IMR-90 (cell line): ENCODE measurements at regions not wholly inside any gene's neighbourhood (a gene's known extent, or its start where the extent isn't known, plus 50 kb on each side); places are given as distances from the start of the nearest gene placed in this dataset.

ENCODE experiments used
- ATAC-seq: fragments of 200-7000 bp; cut with Tn5 transposase; 2 replicates; pipeline ENCODE4 v1.9.1; 2020; ENCODE audit warnings: low read depth, mild to moderate bottlenecking, moderate library complexity
- BruUV-seq: library from RNA; stranded (reverse); fragments of 400-500 nt; replicated peaks from 2 replicates; lab custom pipeline; 2021; lab: Mats Ljungman, UMichigan
- CTCF ChIA-PET: fragments of 300-600 bp; formaldehyde crosslinking; extraction: SDS; loops from one replicate; lab custom pipeline; 2021; ENCODE audit warnings: antibody characterized with exemption; lab: Yijun Ruan, JAX
- POLR2A ChIA-PET: fragments of 300-600 bp; sonication (Branson Sonifier 250); formaldehyde crosslinking; loops from one replicate; lab custom pipeline; 2022; ENCODE audit warnings: antibody characterized with exemption; ENCODE audit not compliant: unreplicated experiment; lab: Charles Lee
- DNase-seq: peaks from one replicate; pipeline ENCODE4 v3.0.0; 2013
- H2AFZ ChIP-seq: replicated peaks from 2 replicates; pipeline ENCODE3; 2013; ENCODE audit warnings: low read length, mild to moderate bottlenecking; ENCODE audit not compliant: poor library complexity
- H2AK5ac ChIP-seq: 2 replicates; pipeline ENCODE4 v1.6.1; 2013; ENCODE audit warnings: low read depth, low read length, inconsistent platforms
- H2AK9ac ChIP-seq: replicated peaks from 2 replicates; pipeline ENCODE3; 2013; ENCODE audit warnings: mild to moderate bottlenecking, low read depth, low read length, moderate library complexity; ENCODE audit not compliant: poor library complexity
- H2BK120ac ChIP-seq: 2 replicates; pipeline ENCODE4 v1.6.1; 2013; ENCODE audit warnings: low read depth, low read length, inconsistent platforms
- H2BK15ac ChIP-seq: 3 replicates; pipeline ENCODE4 v1.6.1; 2013; ENCODE audit warnings: low read depth, low read length, inconsistent platforms
- H2BK20ac ChIP-seq: 2 replicates; pipeline ENCODE4 v1.6.1; 2013; ENCODE audit warnings: low read depth, mild to moderate bottlenecking, inconsistent platforms, low read length, moderate library complexity
- H2BK5ac ChIP-seq: 2 replicates; pipeline ENCODE4 v1.6.1; 2013; ENCODE audit warnings: mild to moderate bottlenecking, low read depth, low read length, inconsistent platforms; ENCODE audit not compliant: poor library complexity, severe bottlenecking
- H3K14ac ChIP-seq: replicated peaks from 2 replicates; pipeline ENCODE4 v1.6.1; 2013; ENCODE audit warnings: low read depth, low read length, inconsistent platforms
- H3K18ac ChIP-seq: 2 replicates; pipeline ENCODE4 v1.6.1; 2013; ENCODE audit warnings: low read depth, low read length, control low read depth
- H3K23ac ChIP-seq: 2 replicates; pipeline ENCODE4 v1.6.1; 2013; ENCODE audit warnings: low read depth, low read length, inconsistent platforms
- H3K27ac ChIP-seq: 2 replicates; pipeline ENCODE4 v1.5.1; 2013; ENCODE audit warnings: mild to moderate bottlenecking, control low read depth, low read length; ENCODE audit not compliant: insufficient read depth
- H3K27me3 ChIP-seq: 2 replicates; pipeline ENCODE4 v1.6.1; 2013; ENCODE audit warnings: low read length; ENCODE audit not compliant: control insufficient read depth, insufficient read depth
- H3K36me3 ChIP-seq: 2 replicates; pipeline ENCODE4 v1.6.1; 2013; ENCODE audit warnings: low read length, mixed read lengths; ENCODE audit not compliant: control insufficient read depth, insufficient read depth
- H3K4ac ChIP-seq: 2 replicates; pipeline ENCODE4 v1.6.1; 2013; ENCODE audit warnings: low read depth, low read length, inconsistent platforms
- H3K4me1 ChIP-seq: 2 replicates; pipeline ENCODE4 v1.6.1; 2013; ENCODE audit warnings: low read length, mixed read lengths; ENCODE audit not compliant: control insufficient read depth, insufficient read depth
- H3K4me2 ChIP-seq: 2 replicates; pipeline ENCODE4 v1.6.1; 2013; ENCODE audit warnings: low read depth, mild to moderate bottlenecking, control low read depth, low read length, moderate library complexity
- H3K4me3 ChIP-seq: 2 replicates; pipeline ENCODE4 v1.5.1; 2013; ENCODE audit warnings: low read depth, mild to moderate bottlenecking, control low read depth, low read length, moderate library complexity; ENCODE audit not compliant: insufficient read depth
- H3K56ac ChIP-seq: 2 replicates; pipeline ENCODE4 v1.6.1; 2013; ENCODE audit warnings: low read length, inconsistent platforms; ENCODE audit not compliant: insufficient read depth; ENCODE audit errors: extremely low read depth
- H3K79me1 ChIP-seq, 2 experiments: 2 replicates each; pipeline ENCODE4 v1.6.1; 2013; ENCODE audit warnings: low read length in 2 of 2, inconsistent platforms in 1 of 2, low read depth in 1 of 2
- H3K9ac ChIP-seq: 2 replicates; pipeline ENCODE4 v1.6.1; 2013; ENCODE audit warnings: low read depth, low read length, control low read depth
- H3K9me1 ChIP-seq: 2 replicates; pipeline ENCODE4 v1.6.1; 2013; ENCODE audit warnings: low read length, inconsistent platforms; ENCODE audit not compliant: insufficient read depth
- H3K9me3 ChIP-seq: 2 replicates; pipeline ENCODE4 v1.6.1; 2013; ENCODE audit warnings: low read length; ENCODE audit not compliant: control insufficient read depth, insufficient read depth
- H4K20me1 ChIP-seq: 2 replicates; pipeline ENCODE4 v1.6.1; 2013; ENCODE audit warnings: low read length, inconsistent platforms; ENCODE audit not compliant: insufficient read depth
- H4K5ac ChIP-seq: 2 replicates; pipeline ENCODE4 v1.6.1; 2013; ENCODE audit warnings: mild to moderate bottlenecking, low read depth, low read length, control low read depth
- H4K8ac ChIP-seq, 2 experiments: 2 replicates each; pipeline ENCODE4 v1.6.1; 2013; ENCODE audit warnings: low read depth in 2 of 2, low read length in 2 of 2, control low read depth in 1 of 2, inconsistent platforms in 1 of 2
- H4K91ac ChIP-seq: 2 replicates; pipeline ENCODE4 v1.6.1; 2013; ENCODE audit warnings: low read depth, low read length, inconsistent platforms; ENCODE audit not compliant: insufficient read depth
- BHLHE40 ChIP-seq: fragments of 150-350 bp; IDR thresholded peaks from 2 replicates; pipeline ENCODE4 v1.6.1; 2016; ENCODE audit warnings: mild to moderate bottlenecking, low read depth, low read length
- CHD1 ChIP-seq: IDR thresholded peaks from 2 replicates; pipeline ENCODE4 v1.6.1; 2012; ENCODE audit warnings: low read depth, low read length, improper control_type of control experiment
- FOS ChIP-seq: fragments of 150-350 bp; IDR thresholded peaks from 2 replicates; pipeline ENCODE4 v1.6.1; 2016; ENCODE audit warnings: low read depth, low read length
- MAFK ChIP-seq: IDR thresholded peaks from 2 replicates; pipeline ENCODE4 v1.6.1; 2012; ENCODE audit warnings: low read depth, low read length, improper control_type of control experiment
- MAZ ChIP-seq: IDR thresholded peaks from 2 replicates; pipeline ENCODE4 v1.6.1; 2012; ENCODE audit warnings: low read depth, mild to moderate bottlenecking, low read length, improper control_type of control experiment, moderate library complexity, borderline replicate concordance
- NFE2L2 ChIP-seq: fragments of 150-350 bp; IDR thresholded peaks from 2 replicates; pipeline ENCODE4 v1.6.1; 2016; ENCODE audit warnings: low read depth, mild to moderate bottlenecking, low read length
- POLR2A ChIP-seq: IDR thresholded peaks from 2 replicates; pipeline ENCODE4 v1.6.1; 2012; ENCODE audit warnings: mild to moderate bottlenecking, low read depth, low read length
- RAD21 ChIP-seq: IDR thresholded peaks from 2 replicates; pipeline ENCODE4 v1.6.1; 2012; ENCODE audit warnings: low read length, improper control_type of control experiment
- RCOR1 ChIP-seq: IDR thresholded peaks from 2 replicates; pipeline ENCODE4 v1.6.1; 2012; ENCODE audit warnings: mild to moderate bottlenecking, low read length, improper control_type of control experiment; ENCODE audit not compliant: insufficient replicate concordance
- RFX5 ChIP-seq: IDR thresholded peaks from 2 replicates; pipeline ENCODE4 v1.8.0; 2012; ENCODE audit warnings: low read depth, mild to moderate bottlenecking, low read length, moderate library complexity
- SMC3 ChIP-seq: fragments of 150-350 bp; IDR thresholded peaks from 2 replicates; pipeline ENCODE4 v1.6.1; 2016; ENCODE audit warnings: low read depth, mild to moderate bottlenecking, antibody characterized with exemption, low read length, moderate library complexity
- WGBS, 2 experiments: methylation state at CpG; one replicate each; pipeline versions ENCODE4 v1.1.5 to v1.1.7; 2013; ENCODE audit warnings: missing lambda C conversion rate in 2 of 2; ENCODE audit not compliant: insufficient read length in 1 of 2; ENCODE audit errors: extremely low coverage in 2 of 2; 5-methylcytosine and 5-hydroxymethylcytosine counted together
- dilution Hi-C: fragments of 300-500 bp; cut with HindIII; formaldehyde crosslinking; loops from one replicate; pipeline ENCODE4 v1.14.3; 2018; ENCODE audit warnings: low sequenced_read_pairs; ENCODE audit not compliant: unreplicated experiment
- in situ Hi-C: fragments of 300-500 bp; cut with MboI; formaldehyde crosslinking; loops from 3 replicates; pipeline ENCODE4 v1.14.3; 2019; ENCODE audit warnings: low sequenced_read_pairs, inconsistent platforms, mixed read lengths
- intact Hi-C: fragments of 100-400 bp; cut with micrococcal nuclease; formaldehyde crosslinking; loops from 2 replicates; pipeline ENCODE4 v1.10.0; 2022

- POLR2A ChIA-PET: no interaction called here
These were observed 142.8 kb upstream of the VCX2 start for GRCh38 chrX:8313844-8314243.

More at GRCh38 chrX:8313844-8314243, 142.8 kb upstream of the VCX2 start:
- Histone ChIP-seq H2BK120ac (no peak overlapping the region), H3K4ac (no peak overlapping the region), H3K9me3 (0 out of 2 replicates have a peak, but pooled peaks cover 2% of the 10 kb centered on the region), H4K91ac (no peak overlapping the region), H3K18ac (no peak overlapping the region), H4K8ac (no peak overlapping the region), H4K5ac (no peak overlapping the region), H4K20me1 (no peaks in the 10 kb centered on the region), H2AK5ac (no peak overlapping the region), H2AFZ (no peak overlapping the region), H3K23ac (no peak overlapping the region), H3K9ac (no peak overlapping the region), H3K56ac (no peak overlapping the region), H3K4me3 (no peak overlapping the region), H3K79me1 (no peaks in the 10 kb centered on the region), H3K36me3 (no peaks in the 10 kb centered on the region), H2AK9ac (no peak overlapping the region), H3K4me1 (no peaks in the 10 kb centered on the region), H2BK5ac (no peak overlapping the region), H3K14ac (no peak overlapping the region), H2BK15ac (no peak overlapping the region), H2BK20ac (no peak overlapping the region), H3K4me2 (no peak overlapping the region), H3K9me1 (no peaks in the 10 kb centered on the region), H3K27ac (no peak overlapping the region), H3K27me3 (no peaks in the 10 kb centered on the region)
- CTCF ChIA-PET: interaction anchor here (0.6 kb wide), 1 partner anchor 406 kb away, joined by 7 read pairs; no protein-coding TSS in a partner anchor
- in situ Hi-C loops (no loop called here), intact Hi-C loops (no loop called here), dilution Hi-C loops (no loop called here)
- no TSS peak for BruUV-seq
- no CpG with 5 or more reads among the region's 5 CpGs for whole genome bisulfite sequencing, 2 experiments
- no peak for DNase-seq
- no peak for ATAC-seq
- no peak for TF ChIP-seq RCOR1
- TF ChIP-seq RFX5: no peak
- TF ChIP-seq NFE2L2: no peak
- no peak for TF ChIP-seq SMC3
- TF ChIP-seq RAD21: no peak
- no peak for TF ChIP-seq CHD1
- TF ChIP-seq FOS: no peak
- no peak for TF ChIP-seq MAZ
- no peak for TF ChIP-seq POLR2A
- TF ChIP-seq MAFK: no peak
- no peak for TF ChIP-seq BHLHE40
